Endothelial cell of hepatic sinusoid (primary cell): ENCODE measurements at regions not wholly inside any gene's neighbourhood (a gene's known extent, or its start where the extent isn't known, plus 50 kb on each side); places are given as distances from the start of the nearest gene placed in this dataset.

Experiments used
- in situ Hi-C: cut with HindIII; loops from 2 replicates; pipeline ENCODE4 v1.10.0; 2017; ENCODE audit warnings: low sequenced_read_pairs

- in situ Hi-C loops: loop anchor here (5.0 kb wide), 1 partner anchor 96 kb away; no protein-coding TSS in a partner anchor
Observed at GRCh38 chr7:42406358-42406757, 169.3 kb upstream of the GLI3 start.

DNA sequence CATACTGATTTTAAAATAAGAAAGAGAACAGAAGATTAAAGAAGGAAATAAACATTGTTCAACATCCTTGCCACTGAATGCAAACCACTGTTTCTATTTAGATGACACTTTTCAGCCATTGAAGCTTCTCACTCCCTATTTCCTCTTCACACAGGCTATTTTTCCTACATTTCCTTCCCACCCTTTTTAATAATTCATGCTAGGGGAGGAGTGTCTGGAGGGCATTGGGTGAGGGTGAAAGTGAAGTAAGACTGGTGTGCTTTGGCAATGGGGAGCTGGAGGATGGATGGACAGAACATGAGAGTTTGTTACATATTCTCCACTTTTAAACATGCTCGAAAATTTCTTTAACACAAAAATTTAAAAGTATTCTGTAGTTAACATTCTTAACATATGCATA lies 168.8 kb upstream of the GLI3 start:
- in situ Hi-C loops: loop anchor here (5.0 kb wide), 1 partner anchor 97 kb away; no protein-coding TSS in a partner anchor

GRCh38 chr7:42403831-42404230 lies 166.8 kb upstream of the GLI3 start:
- in situ Hi-C loops: no loop called here

DNA sequence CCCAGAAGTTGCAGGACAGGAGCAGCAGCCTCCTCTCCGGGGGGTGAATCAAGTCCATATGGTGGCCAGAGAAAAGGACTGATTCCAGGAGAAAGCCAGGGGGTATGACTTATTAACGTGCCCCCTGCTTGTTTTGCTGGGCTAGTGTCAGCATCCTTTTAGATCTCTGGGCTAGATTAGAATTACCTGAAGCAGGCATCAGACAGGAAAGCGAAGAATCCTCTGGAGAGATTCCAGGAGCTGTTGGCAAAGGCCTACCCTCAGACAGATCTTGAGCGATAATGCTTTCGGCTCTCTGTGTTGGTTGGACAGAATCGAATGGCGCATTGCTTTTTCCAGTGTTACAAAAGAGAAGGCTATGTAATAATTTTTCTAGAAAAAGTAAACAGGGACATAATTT lies 164.0 kb upstream of the GLI3 start:
- in situ Hi-C loops: no loop called here

GRCh38 chr7:42400211-42400772 lies 163.3 kb upstream of the GLI3 start:
- in situ Hi-C loops: no loop called here

GRCh38 chr7:42395607-42396006 lies 158.6 kb upstream of the GLI3 start:
- in situ Hi-C loops: no loop called here

DNA sequence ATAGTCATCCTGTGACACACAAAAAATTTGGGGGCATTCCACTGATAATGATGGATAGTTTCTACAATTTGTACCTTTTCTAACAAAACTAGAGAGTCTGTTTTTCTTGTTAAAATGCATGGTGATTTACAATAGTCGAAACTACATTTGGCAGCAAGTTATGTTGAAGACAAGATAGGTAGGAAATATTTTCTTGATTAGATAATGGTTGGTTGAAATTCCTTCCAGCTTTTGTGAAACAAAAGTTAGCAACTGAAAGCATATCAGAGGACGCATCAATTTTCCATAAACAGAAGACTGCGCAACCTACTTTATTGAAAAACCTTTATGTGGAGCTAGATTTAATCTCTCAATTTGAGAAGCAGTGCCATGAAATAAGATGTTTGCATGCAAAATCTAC lies 155.8 kb upstream of the GLI3 start:
- in situ Hi-C loops: no loop called here

GRCh38 chr7:42389697-42390096 lies 152.7 kb upstream of the GLI3 start:
- in situ Hi-C loops: loop anchor here (5.0 kb wide), 2 partner anchors 67 to 407 kb away; no protein-coding TSS in a partner anchor

GRCh38 chr7:42385912-42386311 lies 148.9 kb upstream of the GLI3 start:
- in situ Hi-C loops: loop anchor here (5.0 kb wide), 2 partner anchors 64 to 404 kb away; no protein-coding TSS in a partner anchor

DNA sequence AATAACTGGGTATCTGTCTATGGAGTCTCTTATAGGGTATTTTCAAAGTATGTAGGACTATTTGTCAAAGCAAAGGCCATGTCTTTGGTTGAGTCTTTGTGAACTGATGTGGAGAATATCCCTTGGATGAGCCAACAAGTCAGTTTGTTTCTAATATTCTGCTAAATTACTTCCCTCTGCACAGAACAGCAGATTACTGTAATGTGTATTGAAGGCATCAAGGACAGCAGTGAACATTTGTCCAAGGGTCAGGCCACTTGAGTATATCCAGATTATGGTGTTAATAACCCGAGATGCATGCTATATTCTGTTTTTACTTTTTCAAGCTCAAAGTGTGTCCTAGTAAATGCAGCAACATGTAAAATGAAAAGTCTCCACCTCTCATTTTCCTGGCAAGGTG lies 144.2 kb upstream of the GLI3 start:
- in situ Hi-C loops: no loop called here

DNA sequence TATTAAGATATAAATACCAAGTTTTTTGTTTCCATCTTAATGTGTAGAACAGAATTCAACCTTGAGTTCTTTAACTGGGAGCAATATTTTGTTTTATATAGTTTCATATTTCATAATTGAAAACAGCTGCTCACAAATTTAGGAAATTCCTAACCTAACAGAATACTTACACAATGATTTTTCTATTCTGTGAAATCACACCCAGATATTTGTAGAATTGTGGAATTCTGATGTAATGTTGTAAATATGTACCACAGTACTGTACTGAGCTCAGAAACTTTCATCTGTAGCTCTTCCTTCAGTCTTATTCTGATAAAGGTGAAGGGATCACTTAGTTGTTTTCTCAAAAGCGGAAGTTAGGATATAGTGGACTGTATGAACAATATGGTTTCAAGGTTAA lies 143.4 kb upstream of the GLI3 start:
- in situ Hi-C loops: no loop called here

DNA sequence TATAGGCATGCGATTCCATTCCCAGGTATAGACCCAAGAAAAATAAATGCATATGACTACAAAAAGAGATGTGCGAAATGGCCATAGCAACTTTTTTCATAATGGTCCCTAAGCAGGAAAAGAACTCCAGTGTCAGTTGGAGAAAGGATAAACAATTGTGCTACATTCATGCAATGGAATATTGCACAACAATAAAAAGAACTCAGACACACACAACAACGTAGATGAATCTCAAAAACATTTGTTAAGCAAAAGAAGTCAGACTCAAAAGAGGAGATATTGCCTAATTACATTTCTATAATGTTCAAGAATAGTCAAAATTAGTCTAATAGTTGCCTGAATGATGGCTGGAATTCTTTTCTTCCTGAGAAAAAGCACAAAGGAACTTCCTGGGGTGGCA lies 141.1 kb upstream of the GLI3 start:
- in situ Hi-C loops: no loop called here

- in situ Hi-C loops: no loop called here
Observed at GRCh38 chr7:42373285-42373684, 136.3 kb upstream of the GLI3 start.

DNA sequence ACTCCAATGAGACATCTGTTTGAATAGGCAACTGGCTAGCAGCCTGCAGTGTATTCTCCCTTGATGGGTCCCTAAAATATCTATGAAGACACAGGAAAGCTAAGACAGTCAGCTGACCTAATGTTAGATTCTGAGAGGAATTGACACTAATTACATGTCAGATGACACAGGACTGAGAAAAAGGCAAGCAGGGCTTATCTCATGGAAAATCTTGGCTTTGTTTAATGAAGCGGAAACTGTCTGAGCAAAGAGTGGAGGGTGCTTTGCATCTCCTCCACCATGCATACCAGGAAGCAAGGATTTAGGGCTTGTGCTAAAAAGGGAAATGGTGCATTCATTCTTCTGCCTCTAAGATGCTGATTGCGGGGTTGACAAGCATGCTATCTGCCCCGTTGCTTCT lies 135.5 kb upstream of the GLI3 start:
- in situ Hi-C loops: no loop called here

GRCh38 chr7:42359946-42360345 lies 122.9 kb upstream of the GLI3 start:
- in situ Hi-C loops: no loop called here

DNA sequence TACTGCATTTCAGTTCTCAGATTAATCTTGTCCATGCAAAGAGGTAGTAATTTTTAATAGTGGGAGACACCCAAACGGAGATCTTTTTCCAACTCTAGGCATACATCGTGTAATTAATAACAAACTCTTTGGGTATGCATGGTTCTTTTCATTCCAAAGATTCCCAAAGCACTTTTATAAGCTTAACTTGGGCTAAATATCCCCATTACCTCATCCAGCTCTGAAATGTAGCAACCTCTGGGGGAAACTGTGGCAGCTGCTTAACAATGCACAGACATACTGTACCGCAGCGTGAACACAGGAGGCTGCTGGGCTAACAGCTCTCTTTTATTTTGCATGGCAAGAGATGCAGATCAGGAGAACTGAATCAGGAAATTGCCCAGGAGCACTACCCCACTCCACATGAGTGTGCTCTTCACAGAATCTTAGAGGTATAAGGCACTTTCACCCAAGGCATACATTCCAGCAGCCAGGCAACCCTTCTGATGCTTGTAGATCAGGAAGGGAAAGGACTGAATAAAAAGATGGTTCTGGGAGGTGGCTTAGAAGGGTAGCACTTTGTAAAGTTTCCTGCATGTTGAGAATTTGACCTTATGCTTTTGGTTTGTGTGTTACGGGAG lies 114.4 kb upstream of the GLI3 start:
- in situ Hi-C loops: no loop called here

DNA sequence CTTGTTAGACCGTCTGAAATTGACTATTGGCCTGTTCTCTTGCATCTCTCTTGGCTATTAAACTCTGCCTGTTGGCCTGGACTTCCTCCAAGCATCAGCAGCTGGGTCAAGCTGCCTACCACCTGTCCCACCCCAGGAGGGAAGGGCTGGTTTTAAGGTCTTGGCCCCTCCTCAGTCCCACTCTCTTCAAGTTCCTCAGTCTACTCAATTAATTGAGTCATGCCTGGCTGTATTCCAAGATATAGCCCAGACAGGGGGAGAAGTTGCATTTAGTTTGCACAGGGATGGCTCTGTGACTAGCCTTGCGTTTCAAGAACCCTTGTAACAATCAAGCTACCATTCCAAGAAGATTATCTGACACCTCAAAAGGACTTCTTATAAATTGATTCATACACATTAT lies 113.8 kb upstream of the GLI3 start:
- in situ Hi-C loops: no loop called here

DNA sequence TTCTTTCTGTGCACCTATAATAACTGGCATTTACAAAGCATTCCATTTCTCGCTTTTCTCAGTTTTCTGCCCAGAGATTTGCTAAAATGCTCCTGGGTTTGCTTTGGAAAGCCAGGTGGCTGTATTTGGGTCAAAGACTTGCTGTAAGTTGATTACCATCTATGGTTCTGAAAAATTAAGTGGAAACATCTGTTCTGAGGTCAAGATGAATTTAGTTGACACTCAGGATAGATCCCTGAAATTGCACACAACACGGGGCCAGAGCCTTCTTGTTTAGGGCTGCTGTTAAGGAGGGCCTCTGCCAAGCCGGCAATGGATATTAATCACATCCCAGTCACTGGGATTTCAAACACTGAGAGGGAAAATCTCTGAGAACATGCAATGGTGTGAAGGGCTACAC lies 111.6 kb upstream of the GLI3 start:
- in situ Hi-C loops: no loop called here

DNA sequence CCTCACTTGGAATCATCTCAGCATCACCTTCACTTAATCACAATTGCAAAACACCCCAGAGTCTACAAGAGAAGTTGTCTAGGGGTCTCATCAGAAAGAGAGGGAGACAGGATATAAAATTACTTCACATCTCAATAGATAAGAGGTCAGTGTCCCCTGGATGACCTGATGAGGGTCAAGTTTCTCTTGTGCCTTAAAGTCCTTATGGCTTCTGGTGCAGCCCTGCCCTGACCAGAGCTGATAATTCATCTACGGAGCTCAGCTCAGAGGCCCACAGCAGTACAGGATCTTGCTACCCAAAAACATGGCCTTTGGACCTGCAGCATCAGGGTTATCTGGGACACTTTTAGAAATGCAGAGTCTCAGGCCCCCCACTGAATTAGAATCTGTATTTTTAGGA lies 111.1 kb upstream of the GLI3 start:
- in situ Hi-C loops: no loop called here

DNA sequence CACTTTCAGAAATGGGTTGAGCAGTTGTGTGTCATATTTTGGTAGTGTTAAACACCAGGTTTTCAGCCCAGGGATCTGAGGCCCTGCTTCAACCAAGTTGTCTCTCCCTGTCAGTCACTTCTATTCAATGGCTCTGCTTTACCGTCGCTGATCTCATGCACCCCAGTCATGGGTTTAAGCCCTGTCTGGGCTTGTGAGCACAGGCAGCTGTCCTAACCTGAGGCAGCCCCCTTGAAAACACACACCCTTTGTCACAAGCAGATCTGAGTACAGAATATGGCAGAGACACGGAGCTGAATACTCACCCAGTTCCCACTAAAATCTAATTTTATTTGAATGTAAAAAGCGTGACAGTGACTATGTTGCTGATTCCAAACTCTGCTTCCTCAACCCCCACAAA lies 110.6 kb upstream of the GLI3 start:
- in situ Hi-C loops: no loop called here

GRCh38 chr7:42345478-42346299 lies 108.7 kb upstream of the GLI3 start:
- in situ Hi-C loops: no loop called here

GRCh38 chr7:42344198-42344755 lies 107.3 kb upstream of the GLI3 start:
- in situ Hi-C loops: no loop called here
